ENCODE measurements at regions not wholly inside any gene's neighbourhood (a gene's known extent, or its start where the extent isn't known, plus 50 kb on each side); places are given as distances from the start of the nearest gene placed in this dataset.
"Not testable (repeated sequence)": the region's sequence is repeated elsewhere in the genome, so short reads cannot be mapped to it uniquely, and the experiment has no call there.

DNA sequence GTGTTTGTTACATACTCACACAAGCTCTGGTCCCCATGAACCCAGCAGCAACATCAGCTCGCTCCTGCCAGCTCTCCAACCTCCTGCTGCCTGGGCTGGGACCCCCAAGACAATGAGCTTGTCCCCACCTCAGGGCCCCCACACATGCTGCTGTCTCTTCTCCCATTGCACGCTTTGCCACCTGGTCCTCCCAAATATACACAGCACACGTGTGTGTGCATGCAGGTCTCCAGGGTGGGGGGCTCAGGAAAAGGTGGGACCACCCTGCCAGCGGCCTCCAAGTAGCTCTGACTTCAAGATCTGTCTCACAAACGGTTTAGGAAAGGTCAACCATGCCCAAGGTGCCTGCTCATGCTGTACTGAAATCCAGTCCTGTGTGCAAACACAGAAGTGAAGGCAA is 68.1 kb upstream of the CCND1 start:
- DNase-seq = no peak

DNA sequence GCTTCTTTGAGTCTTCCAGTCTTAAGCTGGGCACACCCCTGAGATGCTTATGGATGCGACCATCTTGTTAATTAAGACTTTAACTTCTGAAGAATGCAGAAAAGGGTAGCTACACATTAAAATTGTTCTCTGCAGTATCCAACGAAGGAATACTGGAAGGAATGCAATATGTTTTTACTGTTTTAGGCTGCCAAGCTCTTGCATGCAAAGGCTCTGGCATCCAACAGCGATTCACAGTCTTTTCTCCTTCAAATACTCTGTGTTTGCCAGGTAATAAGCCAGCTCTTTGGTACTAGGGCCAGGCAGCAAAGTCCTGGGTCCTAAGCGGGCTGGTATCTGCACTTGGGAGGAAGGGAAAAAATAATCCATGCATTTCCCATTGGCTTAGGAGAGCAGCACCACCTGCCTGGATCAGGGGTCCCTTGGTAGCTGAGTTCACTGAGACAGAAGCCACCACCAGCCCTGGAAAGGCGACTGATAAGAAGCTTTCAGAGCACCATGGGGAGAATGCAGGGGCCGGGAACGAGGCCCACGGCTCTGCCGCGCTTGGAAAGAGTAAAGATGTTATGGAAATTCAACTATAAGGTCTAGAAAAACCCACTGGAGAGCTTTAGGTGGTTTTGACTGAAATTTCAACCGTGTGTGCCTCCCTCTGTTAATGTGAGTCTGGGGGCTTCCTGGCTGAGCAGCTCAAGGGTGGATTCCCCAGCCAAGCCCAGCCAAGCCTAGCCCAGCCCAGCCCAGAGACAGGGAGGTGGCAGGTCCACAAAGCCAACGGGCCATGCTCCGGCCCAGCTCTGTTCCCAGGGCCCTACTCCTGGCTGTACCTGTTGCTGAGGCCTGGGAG is 67.0 kb upstream of the CCND1 start:
- no peak for DNase-seq

DNA sequence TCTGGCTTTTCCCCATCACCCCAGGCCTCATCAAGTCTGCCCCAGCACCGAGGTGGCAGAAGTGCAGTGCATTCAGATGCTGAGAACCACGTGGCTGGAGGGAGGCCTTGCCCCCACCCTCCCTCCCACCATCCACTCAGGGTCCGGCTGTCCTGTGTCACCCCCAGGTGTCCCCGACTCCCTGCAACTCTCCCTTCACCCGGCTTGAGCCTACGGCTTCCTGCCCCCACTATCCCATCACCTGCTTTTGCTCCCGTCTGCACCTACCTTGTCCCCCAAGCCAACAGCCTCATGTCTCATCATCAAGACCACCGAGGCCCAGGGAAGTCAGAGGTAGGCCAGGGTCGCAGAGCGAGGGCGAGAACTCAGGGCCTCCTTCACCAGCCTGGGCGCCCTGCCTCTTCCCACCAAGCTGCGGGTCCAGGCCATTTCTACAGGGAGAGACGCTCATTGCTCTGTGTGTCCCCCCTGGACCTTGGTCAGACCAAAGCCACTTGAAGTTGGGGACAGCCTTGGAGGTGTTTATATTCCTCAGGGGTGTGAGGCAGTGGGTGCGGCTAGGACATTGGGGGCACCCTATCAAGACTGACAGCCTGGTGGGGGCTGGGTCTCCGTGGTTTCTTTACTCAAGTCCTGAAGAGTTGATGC is 66.2 kb upstream of the CCND1 start:
- DNase-seq = no peak

DNA sequence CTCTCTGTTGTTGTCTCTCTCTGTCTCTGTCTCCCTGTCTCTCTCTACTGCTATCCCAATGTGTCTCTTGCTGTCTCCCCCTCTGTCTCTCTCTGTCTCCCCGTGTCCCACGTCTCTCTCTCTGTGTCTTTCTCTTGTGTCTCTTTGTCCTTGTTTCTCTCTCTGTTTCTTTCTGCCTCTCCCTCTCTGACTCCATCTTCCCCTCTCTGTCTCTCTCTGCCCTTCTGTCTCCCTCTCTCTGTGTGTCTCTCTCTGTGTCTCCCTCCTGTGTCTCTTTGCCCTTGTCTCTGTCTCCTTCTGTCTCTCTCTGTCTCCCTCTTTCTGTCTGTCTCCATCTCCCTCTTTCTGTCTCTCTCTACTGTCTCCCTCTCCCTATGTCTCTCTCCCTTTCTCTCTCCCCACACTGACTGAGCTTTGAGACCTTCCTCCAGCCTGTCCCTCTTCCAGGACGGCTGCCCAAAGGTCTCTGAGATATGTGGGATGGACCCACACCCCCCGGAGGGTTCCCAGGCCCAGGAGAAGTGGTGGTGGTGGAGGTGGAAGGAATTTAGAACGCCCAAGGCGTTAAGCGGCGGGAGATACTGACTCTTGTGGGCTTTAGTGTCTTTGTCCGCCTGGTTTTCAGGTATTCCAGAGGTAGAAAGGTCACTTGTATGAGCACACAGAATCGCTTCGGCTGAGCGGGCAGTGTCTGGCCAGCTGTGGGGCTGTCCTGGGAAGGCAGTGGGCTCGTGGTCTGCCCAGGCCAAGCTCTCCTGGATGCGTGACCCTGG is 65.5 kb upstream of the CCND1 start:
- DNase-seq = no peak

DNA sequence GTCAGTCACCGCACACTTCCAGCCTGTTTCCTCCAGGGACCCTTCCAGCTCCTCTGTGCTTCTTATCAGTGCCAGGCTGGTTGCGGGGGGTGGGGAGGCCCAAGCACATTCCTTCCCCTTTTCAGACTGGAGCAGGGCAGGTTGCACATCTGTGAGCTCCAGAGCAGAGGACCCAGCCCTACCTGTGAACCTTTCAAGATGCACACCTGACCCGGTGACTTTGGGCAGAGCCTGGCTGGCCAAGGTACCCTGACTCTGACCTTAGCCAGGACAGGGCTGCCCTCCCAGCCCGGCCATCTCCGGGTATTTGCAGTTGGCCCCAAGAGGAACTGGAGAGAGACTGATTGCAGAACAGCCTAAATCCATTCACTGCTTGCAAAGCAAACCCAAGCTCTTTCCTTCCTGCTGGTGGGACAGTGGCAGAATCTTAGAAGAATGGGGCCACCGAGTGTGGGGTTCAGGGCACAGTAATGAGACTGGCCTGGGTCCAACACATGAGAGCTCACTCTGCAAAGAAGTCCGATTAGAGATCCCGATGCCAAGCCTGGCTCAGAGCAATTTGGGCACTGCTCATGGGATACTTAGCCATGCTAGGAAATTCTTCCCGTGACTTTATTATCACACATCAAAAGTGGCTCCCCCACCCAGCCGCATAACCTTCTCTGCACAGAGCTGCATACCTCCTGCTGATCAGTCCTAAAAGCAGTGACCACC is 64.7 kb upstream of the CCND1 start:
- no peak for DNase-seq

DNA sequence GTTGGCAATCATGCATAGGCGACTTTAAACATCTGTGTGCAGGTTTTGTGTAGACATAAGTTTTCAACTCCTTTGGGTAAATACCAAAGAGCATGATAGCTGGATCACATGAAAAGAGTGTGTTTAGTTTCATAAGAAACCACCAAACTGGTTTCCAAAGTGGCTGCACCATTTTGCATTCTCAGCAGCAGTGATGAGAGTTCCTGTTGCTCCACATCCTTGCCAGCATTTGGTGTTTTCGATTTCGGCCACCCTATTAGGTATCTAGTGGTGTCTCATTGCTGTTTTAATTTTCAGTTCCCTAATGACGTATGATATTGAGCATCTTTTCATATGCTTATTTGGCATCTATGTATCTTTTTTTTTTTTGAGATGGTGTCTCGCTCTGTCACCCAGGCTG is 62.8 kb upstream of the CCND1 start:
- no peak for DNase-seq

DNA sequence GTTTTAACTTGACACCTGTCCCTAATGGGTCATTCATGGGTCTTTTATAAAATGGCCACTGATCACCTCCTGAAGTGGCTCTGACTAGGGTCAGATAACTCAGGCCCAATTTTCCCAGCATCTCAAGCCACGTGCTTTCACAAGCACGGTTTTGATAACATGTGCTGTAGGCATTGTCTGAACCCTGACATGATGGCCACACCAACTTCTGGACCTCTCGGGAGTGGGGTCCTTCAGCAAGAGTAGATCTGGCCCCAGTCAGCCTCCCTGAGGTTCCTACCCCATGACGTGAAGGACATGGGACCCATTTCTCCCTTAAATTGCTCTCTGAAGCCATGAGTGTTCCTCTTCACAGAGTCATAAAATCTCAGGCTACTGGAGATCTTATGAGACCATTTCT is 60.4 kb upstream of the CCND1 start:
- DNase-seq = no peak

DNA sequence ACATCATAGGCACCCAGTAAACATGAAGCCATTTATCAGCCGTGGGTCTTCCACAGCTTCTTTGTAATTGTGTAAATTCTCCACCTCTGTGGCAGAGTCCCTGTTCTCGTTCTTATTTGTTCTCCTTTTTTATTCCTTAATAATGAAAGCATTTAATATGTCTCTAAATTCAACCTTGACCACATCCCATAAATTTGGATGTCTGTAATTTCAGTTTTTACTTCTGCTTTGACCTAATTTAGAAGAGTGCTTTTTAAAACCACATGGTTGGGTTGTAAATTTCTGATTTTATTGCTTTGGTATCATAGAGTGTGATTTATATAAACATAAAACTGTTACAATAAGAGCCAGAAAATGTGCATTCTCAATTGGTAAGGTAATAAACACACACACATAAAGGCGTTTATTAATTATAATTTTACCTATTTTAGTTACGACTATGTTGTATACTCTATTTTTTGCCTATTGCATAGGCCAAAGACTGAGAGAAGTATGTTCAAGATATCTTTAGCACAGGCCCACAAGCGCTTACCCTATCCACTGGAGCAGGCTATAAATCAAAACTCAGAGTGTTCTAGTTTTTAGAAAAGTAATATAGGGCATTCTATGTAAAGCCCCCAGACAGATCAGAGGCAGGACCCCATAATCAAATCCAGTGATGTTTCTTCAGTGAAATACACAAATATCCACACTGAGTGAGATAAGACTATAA is 58.0 kb upstream of the CCND1 start:
- DNase-seq = no peak

DNA sequence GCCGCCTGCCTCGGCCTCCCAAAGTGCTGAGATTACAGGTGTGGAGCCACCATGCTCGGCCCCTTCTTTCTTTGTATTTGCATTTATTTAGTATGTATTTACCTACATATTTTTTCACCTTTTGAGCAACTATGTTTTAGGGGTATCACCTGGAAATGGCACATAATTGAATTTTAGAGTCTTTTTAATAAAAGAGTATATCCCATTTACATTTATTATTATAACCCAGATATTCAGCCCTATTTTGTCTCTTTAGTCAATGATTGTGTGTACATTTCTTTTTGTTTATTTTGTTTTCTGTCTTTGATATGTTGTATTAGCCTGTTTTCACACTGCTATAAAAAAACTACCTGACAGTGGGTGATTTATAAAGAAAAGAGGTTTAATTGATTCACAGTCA is 56.8 kb upstream of the CCND1 start:
- DNase-seq = no peak

DNA sequence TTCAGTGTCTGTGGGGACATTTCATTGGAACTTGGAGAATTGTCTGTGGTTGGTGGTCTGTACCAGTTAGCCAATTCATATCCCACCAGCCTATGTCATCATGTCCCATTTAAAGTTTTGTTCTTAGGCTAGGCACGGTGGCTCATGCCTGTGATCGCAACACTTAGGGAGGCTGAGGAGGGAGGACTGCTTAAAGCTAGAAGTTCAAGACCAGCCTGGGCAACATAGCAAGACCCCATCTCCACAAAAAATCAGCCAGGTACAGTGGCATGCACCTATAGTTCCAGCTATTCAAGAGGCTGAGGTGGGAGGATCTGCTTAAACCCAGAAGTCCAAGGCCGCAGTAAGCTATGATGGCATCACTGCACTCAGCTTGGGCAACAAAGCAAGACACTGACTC is 55.6 kb upstream of the CCND1 start:
- DNase-seq = no peak

DNA sequence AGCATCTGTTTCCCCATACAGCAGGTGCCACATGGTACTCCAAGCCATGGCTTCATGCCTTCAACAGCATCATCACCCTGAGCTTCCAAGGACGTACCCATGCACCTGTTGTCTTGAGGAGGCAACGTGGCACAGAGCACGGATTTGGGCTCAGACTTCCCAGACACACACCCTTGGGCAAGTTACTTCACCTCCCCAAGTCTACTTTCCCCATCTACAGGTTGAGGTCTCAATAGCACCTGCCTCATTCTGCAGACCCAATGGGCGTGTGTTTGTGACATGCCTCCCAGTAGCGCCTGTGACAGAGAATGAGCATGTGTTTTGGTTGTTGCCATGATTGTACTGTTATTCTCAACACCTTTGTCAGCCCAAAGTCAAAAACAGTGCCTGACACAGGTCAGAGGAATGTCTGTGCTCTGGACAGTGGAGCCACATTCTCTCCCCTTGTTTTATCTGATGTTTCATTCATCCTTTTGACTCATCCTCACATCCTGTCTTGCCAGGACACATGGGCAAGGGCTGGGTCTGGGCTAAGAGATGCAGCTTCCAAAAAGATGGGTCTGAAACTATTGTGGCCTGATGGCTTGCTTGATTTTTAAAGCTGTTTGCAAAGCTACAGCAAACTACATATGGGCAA is 53.4 kb upstream of the CCND1 start:
- no peak for DNase-seq

DNA sequence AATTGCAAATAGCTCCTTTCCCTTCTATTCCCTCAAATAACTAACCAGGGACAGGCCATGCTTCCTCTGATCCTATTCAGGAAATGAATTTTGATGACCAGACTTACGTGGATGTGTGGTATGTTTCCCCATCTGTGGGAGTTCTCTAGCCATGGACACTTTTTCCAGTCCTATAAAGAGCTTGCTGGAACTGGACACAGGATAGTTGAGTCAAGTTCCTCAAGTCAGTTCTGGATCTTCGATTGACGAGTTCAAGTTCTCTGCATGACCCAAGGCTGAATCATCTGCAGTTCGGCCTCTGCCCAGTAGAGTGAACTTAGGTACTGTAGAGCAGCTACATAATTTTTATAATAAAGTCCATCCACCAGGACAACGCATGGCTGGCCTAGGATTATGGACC is 52.7 kb upstream of the CCND1 start:
- DNase-seq = no peak

DNA sequence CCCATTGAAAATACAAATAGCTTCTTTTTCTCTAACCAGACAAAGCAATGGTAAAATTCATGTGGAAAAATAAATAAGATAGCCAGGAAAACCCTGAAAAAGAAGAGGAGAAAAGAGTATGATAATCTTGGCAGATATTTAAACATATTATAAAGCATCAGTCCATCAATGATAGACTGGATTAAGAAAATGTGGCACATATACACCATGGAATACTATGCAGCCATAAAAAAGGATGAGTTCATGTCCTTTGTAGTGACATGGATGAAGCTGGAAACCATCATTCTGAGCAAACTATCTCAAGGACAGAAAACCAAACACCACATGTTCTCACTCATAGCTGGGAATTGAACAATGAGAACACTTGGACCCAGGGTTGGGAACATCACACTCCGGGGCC is 50.9 kb upstream of the CCND1 start:
- not testable (repeated sequence) for DNase-seq
